NT2/D1 (cell line): ENCODE measurements at regions not wholly inside any gene's neighbourhood (a gene's known extent, or its start where the extent isn't known, plus 50 kb on each side); places are given as distances from the start of the nearest gene placed in this dataset.

Experiments
- DNase-seq: peaks from one replicate; pipeline ENCODE4 v3.0.0-alpha.2; 2011; ENCODE audit warnings: low read depth, low spot score
- H3K27me3 ChIP-seq: 2 replicates; pipeline ENCODE4 v1.6.0; 2011; ENCODE audit warnings: mild to moderate bottlenecking; ENCODE audit not compliant: insufficient read length, insufficient read depth
- H3K36me3 ChIP-seq: 2 replicates; pipeline ENCODE4 v1.6.1; 2011; ENCODE audit warnings: mild to moderate bottlenecking, low read length, mixed read lengths; ENCODE audit not compliant: insufficient read depth, insufficient read length
- H3K4me1 ChIP-seq: 2 replicates; pipeline ENCODE4 v1.5.1; 2011; ENCODE audit not compliant: insufficient read depth, insufficient read length
- H3K4me3 ChIP-seq: 2 replicates; pipeline ENCODE4 v1.5.1; 2011; ENCODE audit warnings: low read depth; ENCODE audit not compliant: insufficient read length
- H3K9ac ChIP-seq: 2 replicates; pipeline ENCODE4 v1.6.0; 2011; ENCODE audit warnings: low read depth; ENCODE audit not compliant: insufficient read length
- H3K9me3 ChIP-seq: 2 replicates; pipeline ENCODE4 v1.5.1; 2011; ENCODE audit warnings: mild to moderate bottlenecking, low read length; ENCODE audit not compliant: insufficient read depth
- SUZ12 ChIP-seq: IDR thresholded peaks from 2 replicates; pipeline ENCODE4 v1.6.1; 2011; ENCODE audit not compliant: insufficient read length, insufficient read depth; ENCODE audit errors: extremely low read depth
- YY1 ChIP-seq: IDR thresholded peaks from 2 replicates; pipeline ENCODE4 v1.6.1; 2011; ENCODE audit not compliant: insufficient read length, insufficient read depth
- ZNF274 ChIP-seq: IDR thresholded peaks from 2 replicates; pipeline ENCODE4 v1.6.1; 2011; ENCODE audit warnings: mild to moderate bottlenecking, low read depth, low read length

GRCh38 chrX:11952176-11952720, 186.0 kb upstream of the FRMPD4 start:
- DNase-seq = no peak
- H3K4me1 ChIP-seq = no peaks in the 10 kb centered on the region
- no peak overlapping the region for H3K9ac ChIP-seq
- TF ChIP-seq SUZ12 = no peak
- TF ChIP-seq ZNF274 = no peak
- TF ChIP-seq YY1 = no peak
- H3K9me3 ChIP-seq = no peaks in the 10 kb centered on the region
- no peaks in the 10 kb centered on the region for H3K27me3 ChIP-seq
- H3K36me3 ChIP-seq = no peaks in the 10 kb centered on the region
- H3K4me3 ChIP-seq = no peak overlapping the region

GRCh38 chrX:11953615-11954014, 184.7 kb upstream of the FRMPD4 start:
- H3K9ac ChIP-seq = no peak overlapping the region
- no peaks in the 10 kb centered on the region for H3K36me3 ChIP-seq
- no peak overlapping the region for H3K4me3 ChIP-seq
- no peaks in the 10 kb centered on the region for H3K27me3 ChIP-seq
- TF ChIP-seq ZNF274 = no peak
- TF ChIP-seq YY1 = no peak
- TF ChIP-seq SUZ12 = no peak
- H3K9me3 ChIP-seq = no peaks in the 10 kb centered on the region
- peak; percentile 32 for DNase-seq
- no peaks in the 10 kb centered on the region for H3K4me1 ChIP-seq

- no peak for TF ChIP-seq YY1
- TF ChIP-seq ZNF274 = no peak
- TF ChIP-seq SUZ12 = no peak
- Histone ChIP-seq H3K9ac (no peak overlapping the region), H3K9me3 (no peaks in the 10 kb centered on the region), H3K4me1 (no peaks in the 10 kb centered on the region), H3K27me3 (no peaks in the 10 kb centered on the region), H3K36me3 (no peaks in the 10 kb centered on the region), H3K4me3 (no peak overlapping the region)
- no peak for DNase-seq
Measured at GRCh38 chrX:11954176-11954575, 184.1 kb upstream of the FRMPD4 start.

- H3K4me1 ChIP-seq = no peaks in the 10 kb centered on the region
- TF ChIP-seq ZNF274 = no peak
- TF ChIP-seq SUZ12 = no peak
- no peak for TF ChIP-seq YY1
- no peaks in the 10 kb centered on the region for H3K36me3 ChIP-seq
- no peaks in the 10 kb centered on the region for H3K27me3 ChIP-seq
- no peak for DNase-seq
- no peak overlapping the region for H3K9ac ChIP-seq
- H3K4me3 ChIP-seq = no peak overlapping the region
- H3K9me3 ChIP-seq = no peaks in the 10 kb centered on the region
Measured at GRCh38 chrX:11960031-11960430, 178.2 kb upstream of the FRMPD4 start.

- TF ChIP-seq YY1 = no peak
- TF ChIP-seq ZNF274 = no peak
- no peak for TF ChIP-seq SUZ12
- no peaks in the 10 kb centered on the region for H3K27me3 ChIP-seq
Measured at GRCh38 chrX:11965436-11965835, 172.8 kb upstream of the FRMPD4 start.

GRCh38 chrX:11967986-11968869, 170.0 kb upstream of the FRMPD4 start:
- H3K4me3 ChIP-seq = no peak overlapping the region
- no peaks in the 10 kb centered on the region for H3K36me3 ChIP-seq
- H3K9ac ChIP-seq = no peak overlapping the region
- no peaks in the 10 kb centered on the region for H3K4me1 ChIP-seq
- H3K27me3 ChIP-seq = no peaks in the 10 kb centered on the region
- H3K9me3 ChIP-seq = no peaks in the 10 kb centered on the region
- DNase-seq = no peak
- TF ChIP-seq SUZ12 (no peak), ZNF274 (no peak), YY1 (no peak)

More at GRCh38 chrX:11965436-11965835, 172.8 kb upstream of the FRMPD4 start:
- Histone ChIP-seq H3K9ac (no peak overlapping the region), H3K4me3 (no peak overlapping the region), H3K9me3 (no peaks in the 10 kb centered on the region), H3K4me1 (no peaks in the 10 kb centered on the region), H3K36me3 (no peaks in the 10 kb centered on the region)
- no peak for DNase-seq

GRCh38 chrX:11968991-11969390, 169.3 kb upstream of the FRMPD4 start:
- no peaks in the 10 kb centered on the region for H3K9me3 ChIP-seq
- H3K9ac ChIP-seq = no peak overlapping the region
- H3K4me3 ChIP-seq = no peak overlapping the region
- TF ChIP-seq SUZ12 = no peak
- no peak for DNase-seq
- no peaks in the 10 kb centered on the region for H3K4me1 ChIP-seq
- H3K27me3 ChIP-seq = no peaks in the 10 kb centered on the region
- no peaks in the 10 kb centered on the region for H3K36me3 ChIP-seq
